K562 (cell line): ENCODE measurements at regions not wholly inside any gene's neighbourhood (a gene's known extent, or its start where the extent isn't known, plus 50 kb on each side); places are given as distances from the start of the nearest gene placed in this dataset.

Source experiments
- ATAC-seq: fragments of 200-7000 bp; cut with Tn5 transposase; 3 replicates; pipeline ENCODE4 v1.9.1; 2020; ENCODE audit warnings: moderate library complexity
- BruUV-seq: library from RNA; stranded (reverse); fragments of 400-500 nt; replicated peaks from 2 replicates; lab custom pipeline; 2021; lab: Mats Ljungman, UMichigan
- CTCF ChIA-PET: fragments of 300-600 bp; formaldehyde crosslinking; extraction: SDS; loops from one replicate; lab custom pipeline; 2021; ENCODE audit warnings: low intra/inter-chr PET ratio; lab: Yijun Ruan, JAX
- POLR2A ChIA-PET: fragments of 300-600, 350-650 bp; sonication (Branson Sonifier 250); formaldehyde crosslinking; extraction: SDS; loops from one replicate; lab custom pipeline; 2021; ENCODE audit warnings: antibody characterized with exemption, inconsistent platforms; lab: Yijun Ruan, JAX
- DNase-seq, 4 experiments: peaks; one replicate each; pipeline versions ENCODE4 v3.0.0 to v3.0.0-alpha.2; 2011 to 2018; ENCODE audit warnings: low spot score in 3 of 4, mixed read lengths in 3 of 4; ENCODE audit errors: extremely low read depth in 1 of 4
- FAIRE-seq: peaks from 2 replicates; lab custom pipeline; 2011; peaks lifted over from hg19 to GRCh38; lab: Jason Lieb, UNC
- H2AFZ ChIP-seq: 2 replicates; pipeline ENCODE4 v1.6.0; 2011; ENCODE audit warnings: low read depth, low read length, control low read depth, inconsistent platforms
- H3K27ac ChIP-seq: fragments of 200-600 bp; 3 replicates; pipeline ENCODE4 v1.8.0; 2011; ENCODE audit warnings: low read depth, mild to moderate bottlenecking, control low read depth, inconsistent platforms, low read length, moderate library complexity, mixed read lengths; ENCODE audit errors: extremely low read depth
- H3K27me3 ChIP-seq, 2 experiments: fragments of 300-600 bp in 1 of 2; 2 replicates in 1 of 2; 3 replicates in 1 of 2; pipeline versions ENCODE4 v1.6.0 to v1.8.0; 2011; ENCODE audit warnings: inconsistent platforms in 2 of 2, low read length in 2 of 2, mild to moderate bottlenecking in 1 of 2, mixed read lengths in 1 of 2, moderate library complexity in 1 of 2; ENCODE audit not compliant: control insufficient read depth in 2 of 2, insufficient read depth in 2 of 2
- H3K36me3 ChIP-seq: fragments of 300-600 bp; 3 replicates; pipeline ENCODE4 v1.8.0; 2011; ENCODE audit warnings: mild to moderate bottlenecking, low read length, inconsistent platforms; ENCODE audit not compliant: control insufficient read depth, insufficient read depth
- H3K4me1 ChIP-seq, 2 experiments: fragments of 200-600 bp in 1 of 2; replicated peaks in 1 of 2; 2 replicates in 1 of 2; 3 replicates in 1 of 2; pipeline versions ENCODE4 v1.5.1 to v1.8.0; 2011; ENCODE audit warnings: inconsistent platforms in 2 of 2, low read length in 2 of 2, mild to moderate bottlenecking in 1 of 2, mixed read lengths in 1 of 2, moderate library complexity in 1 of 2; ENCODE audit not compliant: control insufficient read depth in 2 of 2, insufficient read depth in 2 of 2
- H3K4me2 ChIP-seq: 2 replicates; pipeline ENCODE4 v1.6.1; 2011; ENCODE audit warnings: low read length, control low read depth, inconsistent platforms, mixed read lengths; ENCODE audit not compliant: insufficient read depth
- H3K4me3 ChIP-seq: fragments of 200-600 bp; sonication (generic), shearing (Covaris generic); 2 replicates; pipeline ENCODE4 v1.5.1; 2016; ENCODE audit warnings: control low read depth, inconsistent platforms
- H3K79me2 ChIP-seq: fragments of 200-600 bp; 3 replicates; pipeline ENCODE4 v1.8.0; 2011; ENCODE audit warnings: low read length, inconsistent platforms; ENCODE audit not compliant: control insufficient read depth, insufficient read depth
- H3K9ac ChIP-seq, 2 experiments: 2 replicates each; pipeline versions ENCODE4 v1.6.0 to v1.6.1; 2011; ENCODE audit warnings: low read depth in 2 of 2, low read length in 2 of 2, control low read depth in 1 of 2, inconsistent platforms in 1 of 2, mild to moderate bottlenecking in 1 of 2, mixed read lengths in 1 of 2; ENCODE audit not compliant: insufficient read depth in 1 of 2
- H3K9me1 ChIP-seq: one replicate; pipeline ENCODE4 v1.6.0; 2011; ENCODE audit warnings: inconsistent platforms, mild to moderate bottlenecking, low read length, moderate library complexity; ENCODE audit not compliant: control insufficient read depth, insufficient read depth
- H3K9me3 ChIP-seq: replicated peaks from 2 replicates; pipeline ENCODE4 v1.5.1; 2011; ENCODE audit warnings: low read depth, low read length, inconsistent platforms; ENCODE audit not compliant: control insufficient read depth, insufficient read depth
- H4K20me1 ChIP-seq: replicated peaks from 2 replicates; pipeline ENCODE4 v1.6.1; 2011; ENCODE audit warnings: low read length, inconsistent platforms, mixed read lengths; ENCODE audit not compliant: control insufficient read depth, insufficient read depth
- CBFA2T3 ChIP-seq: fragments of 450-650 bp; IDR thresholded peaks from 2 replicates; pipeline ENCODE4 v1.6.1; 2017
- CEBPB ChIP-seq: fragments of 450-650 bp; IDR thresholded peaks from 2 replicates; pipeline ENCODE4 v1.6.1; 2016; ENCODE audit warnings: missing genetic modification characterization, missing compliant biosample characterization
- CEBPG ChIP-seq, 3 experiments: fragments of 200-800 bp in 1 of 3; sonication (Bioruptor generic) in 1 of 3; sonication (generic) in 1 of 3; formaldehyde crosslinking in 1 of 3; IDR thresholded peaks in 2 of 3; conservative IDR thresholded peaks in 1 of 3; 2 replicates each; pipeline versions ENCODE4 v1.6.1 to v1.8.0; 2016 to 2022; ENCODE audit warnings: missing compliant biosample characterization in 2 of 3, missing genetic modification characterization in 2 of 3, mild to moderate bottlenecking in 1 of 3, missing genetic modification reagents in 1 of 3
- CTBP1 ChIP-seq: fragments of 450-650 bp; IDR thresholded peaks from 2 replicates; pipeline ENCODE4 v1.6.1; 2016; ENCODE audit warnings: borderline replicate concordance
- CXXC5 ChIP-seq: fragments of 250-450 bp; sonication (Bioruptor Pico); IDR thresholded peaks from 2 replicates; pipeline ENCODE4 v1.8.0; 2022; ENCODE audit warnings: inconsistent platforms, mild to moderate bottlenecking, moderate library complexity
- ELK3 ChIP-seq: fragments of 450-650 bp; formaldehyde crosslinking; IDR thresholded peaks from 2 replicates; pipeline ENCODE4 v1.4.0; 2020; ENCODE audit warnings: mild to moderate bottlenecking
- IRF9 ChIP-seq: fragments of 450-650 bp; IDR thresholded peaks from 2 replicates; pipeline ENCODE4 v1.6.1; 2016; ENCODE audit warnings: missing biosample characterization, missing genetic modification characterization
- JUNB ChIP-seq: fragments of 450-650 bp; formaldehyde crosslinking; conservative IDR thresholded peaks from 2 replicates; pipeline ENCODE4 v1.4.0; 2020; ENCODE audit warnings: mild to moderate bottlenecking
- POLR2B ChIP-seq: fragments of 450-650 bp; IDR thresholded peaks from 2 replicates; pipeline ENCODE4 v1.6.1; 2018; ENCODE audit warnings: low read depth; ENCODE audit not compliant: partially characterized antibody
- SAFB2 ChIP-seq: fragments of 200-400 bp; formaldehyde crosslinking; IDR thresholded peaks from 2 replicates; pipeline ENCODE4 v1.6.1; 2018; ENCODE audit warnings: borderline replicate concordance, low read length, low read depth, moderate library complexity; ENCODE audit not compliant: severe bottlenecking
- TAL1 ChIP-seq: fragments of 450-650 bp; IDR thresholded peaks from 2 replicates; pipeline ENCODE4 v1.6.1; 2016; ENCODE audit warnings: mild to moderate bottlenecking
- TCF15 ChIP-seq: fragments of 250-450 bp; sonication (Bioruptor Pico); IDR thresholded peaks from 2 replicates; pipeline ENCODE4 v1.8.0; 2022; ENCODE audit warnings: moderate library complexity, mild to moderate bottlenecking, inconsistent platforms
- ZNF146 ChIP-seq: IDR thresholded peaks from one replicate; pipeline ENCODE4 v1.6.1; 2018; ENCODE audit warnings: missing compliant biosample characterization; ENCODE audit not compliant: unreplicated experiment
- ZNF512 ChIP-seq: IDR thresholded peaks from 2 replicates; pipeline ENCODE4 v1.6.1; 2016; ENCODE audit warnings: missing genetic modification characterization, missing compliant biosample characterization
- WGBS: fragments of 100-300 bp; shearing (Covaris generic); methylation state at CpG from one replicate; pipeline ENCODE4 v1.1.6; 2016; ENCODE audit warnings: low coverage, mixed read lengths; ENCODE audit not compliant: insufficient coverage; ENCODE audit errors: missing lambda C conversion rate; 5-methylcytosine and 5-hydroxymethylcytosine counted together
- in situ Hi-C: fragments of 300-500 bp; cut with MboI; formaldehyde crosslinking; loops from 4 replicates; pipeline ENCODE4 v1.15.0; 2018; ENCODE audit warnings: inconsistent platforms, mixed read lengths
- intact Hi-C: fragments of 100-400 bp; cut with micrococcal nuclease; formaldehyde crosslinking; loops from 2 replicates; pipeline ENCODE4 v1.14.2; 2022

GRCh38 chr3:178044320-178044719, 491.9 kb upstream of the KCNMB2 start:
- POLR2A ChIA-PET = no interaction called here
- no TSS peak for BruUV-seq
- ATAC-seq = no peak

GRCh38 chr3:178047496-178047895, 488.7 kb upstream of the KCNMB2 start:
- FAIRE-seq (no peak), DNase-seq (no peak), ATAC-seq (no peak)
- Histone ChIP-seq H3K36me3 (no peaks in the 10 kb centered on the region), H4K20me1 (no peaks in the 10 kb centered on the region), H3K27ac (no peak overlapping the region), H3K79me2 (no peaks in the 10 kb centered on the region), H3K9ac (no peak overlapping the region), H3K4me1 (peaks cover 0 to 4% of the 10 kb centered on the region in 2 experiments; a peak in 3 of 5 replicates), H2AFZ (no peak overlapping the region), H3K4me3 (no peak overlapping the region), H3K4me2 (no peak overlapping the region), H3K9me3 (no peaks in the 10 kb centered on the region), H3K9me1 (no peaks in the 10 kb centered on the region), H3K27me3 (no peaks in the 10 kb centered on the region)
- POLR2A ChIA-PET = interaction anchor here (1.0 kb wide), 1 partner anchor 26 kb away, joined by 3 read pairs; no protein-coding TSS in a partner anchor
- in situ Hi-C loops = no loop called here
- WGBS = 71% methylated on average over 3 of the region's 3 CpGs
- CTCF ChIA-PET = no interaction called here
- intact Hi-C loops = no loop called here
- BruUV-seq = no TSS peak
- no peak for TF ChIP-seq POLR2B
- peak; percentile 53 for TF ChIP-seq ZNF512 (tag)
- TF ChIP-seq TCF15 (CRISPR knock-in tag) = no peak
- TF ChIP-seq CBFA2T3 = no peak
- TF ChIP-seq SAFB2 = no peak
- TF ChIP-seq ELK3 (CRISPR knock-in tag) = no peak
- TF ChIP-seq TAL1 = 0 out of 2 replicates have a peak, but pooled peaks have one; percentile 2
- no peak for TF ChIP-seq JUNB (CRISPR knock-in tag)

More at GRCh38 chr3:178044320-178044719, 491.9 kb upstream of the KCNMB2 start:
- Histone ChIP-seq H3K9me3 (no peaks in the 10 kb centered on the region), H3K9ac (no peak overlapping the region), H3K27me3 (no peaks in the 10 kb centered on the region), H3K9me1 (no peaks in the 10 kb centered on the region), H3K27ac (no peak overlapping the region), H4K20me1 (no peaks in the 10 kb centered on the region), H3K4me3 (no peak overlapping the region), H2AFZ (no peak overlapping the region), H3K4me1 (peaks cover 0 to under 1% of the 10 kb centered on the region in 2 experiments; a peak in 3 of 5 replicates), H3K79me2 (no peaks in the 10 kb centered on the region), H3K36me3 (no peaks in the 10 kb centered on the region), H3K4me2 (no peak overlapping the region)
- in situ Hi-C loops = no loop called here
- FAIRE-seq (no peak), DNase-seq (no peak)
- WGBS = 41% methylated on average over 2 of the region's 2 CpGs
- peak; percentile 88 for TF ChIP-seq ZNF146
- TF ChIP-seq CTBP1 = no peak
- peak; percentile 36; the same call in 1 of the 2 replicates for TF ChIP-seq CEBPG (CRISPR knock-in tag; IDR thresholded peaks at IDR 0.05)
- peak; percentile 70 to 94 for TF ChIP-seq CEBPG (tag; conservative IDR thresholded peaks at IDR 0.05 in 1 of 2, IDR thresholded peaks at IDR 0.05 in 1 of 2)
- 0 out of 2 replicates have a peak, but pooled peaks have one; percentile 47 for TF ChIP-seq IRF9
- no peak for TF ChIP-seq CXXC5 (CRISPR knock-in tag)
- peak; percentile 93 for TF ChIP-seq CEBPB (tag)
- intact Hi-C loops = no loop called here
- CTCF ChIA-PET = no interaction called here
